A673 (cell line): ENCODE measurements at regions not wholly inside any gene's neighbourhood (a gene's known extent, or its start where the extent isn't known, plus 50 kb on each side); places are given as distances from the start of the nearest gene placed in this dataset.

ENCODE experiments used
- CTCF ChIP-seq: fragments of 300-800, 200-600 bp; sonication (generic); conservative IDR thresholded peaks from 2 replicates; pipeline ENCODE4 v1.5.1; 2017; ENCODE audit warnings: low read depth, mild to moderate bottlenecking, antibody characterized with exemption, low read length, moderate library complexity, mixed read lengths
- EZH2 ChIP-seq: fragments of 200-600 bp; sonication (generic); IDR thresholded peaks from 2 replicates; pipeline ENCODE4 v1.6.1; 2017; ENCODE audit warnings: borderline replicate concordance, low read depth, mild to moderate bottlenecking, mixed read lengths, antibody characterized with exemption, low read length; ENCODE audit not compliant: poor library complexity, severe bottlenecking

DNA sequence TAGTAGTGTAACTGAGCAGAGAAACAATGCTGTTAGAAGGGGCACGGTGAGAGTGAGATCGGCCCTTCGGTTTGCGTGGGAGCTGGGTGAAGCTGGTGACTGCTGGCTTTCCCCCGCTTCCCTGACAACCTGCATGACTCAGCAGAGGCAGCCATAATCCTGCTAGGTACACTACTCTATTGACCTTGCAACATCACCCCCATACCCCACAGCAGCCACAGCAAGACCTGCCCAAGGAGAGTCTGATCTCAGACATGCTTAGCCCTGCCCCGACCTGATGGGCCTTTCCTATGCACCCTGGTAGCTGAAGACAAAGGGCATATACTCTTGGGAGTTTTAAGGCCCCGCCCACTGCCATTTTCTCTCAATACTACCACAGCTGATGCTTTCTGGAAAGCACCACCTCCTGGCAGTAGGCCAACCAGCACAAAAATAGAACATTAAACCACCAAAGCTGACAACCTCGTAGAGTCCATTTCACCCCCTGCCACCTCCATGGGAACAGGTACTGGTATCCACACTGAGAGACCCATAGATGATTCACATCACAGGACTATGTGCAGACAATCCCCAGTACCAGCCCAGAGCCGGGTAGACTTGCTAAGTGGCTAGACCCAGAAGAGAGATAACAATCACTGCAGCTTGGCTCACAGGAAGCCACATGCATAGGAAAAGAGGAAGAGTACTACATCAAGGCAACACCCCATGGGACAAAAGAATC lies 75.9 kb upstream of the RGS6 start:
- TF ChIP-seq CTCF = no peak
- TF ChIP-seq EZH2 = no peak
